GM20000 (cell line): ENCODE measurements at regions not wholly inside any gene's neighbourhood (a gene's known extent, or its start where the extent isn't known, plus 50 kb on each side); places are given as distances from the start of the nearest gene placed in this dataset.

Source experiments
- DNase-seq: peaks from one replicate; pipeline ENCODE4 v3.0.0; 2012; ENCODE audit warnings: low spot score
- CTCF ChIP-seq: IDR thresholded peaks from 2 replicates; pipeline ENCODE4 v1.5.1; 2012; ENCODE audit warnings: mild to moderate bottlenecking, control low read depth; ENCODE audit errors: extremely low read depth, missing control alignments

- TF ChIP-seq CTCF, result no peak
These were observed 665.7 kb upstream of the SLC35B3 start for GRCh38 chr6:9100869-9101580.

GRCh38 chr6:9095729-9096128 lies 660.4 kb upstream of the SLC35B3 start:
- DNase-seq, result no peak
- no peak for TF ChIP-seq CTCF

More at GRCh38 chr6:9100869-9101580, 665.7 kb upstream of the SLC35B3 start:
- DNase-seq, result no peak

GRCh38 chr6:9095137-9095536 lies 659.8 kb upstream of the SLC35B3 start:
- DNase-seq, result no peak
- no peak for TF ChIP-seq CTCF

- no peak for DNase-seq
- no peak for TF ChIP-seq CTCF
These were observed 654.4 kb upstream of the SLC35B3 start for GRCh38 chr6:9089724-9090123.

- TF ChIP-seq CTCF, result no peak
These were observed 652.1 kb upstream of the SLC35B3 start for GRCh38 chr6:9087470-9087869.

GRCh38 chr6:9086331-9086730 lies 651.0 kb upstream of the SLC35B3 start:
- TF ChIP-seq CTCF, result no peak
- DNase-seq, result no peak

More at GRCh38 chr6:9087470-9087869, 652.1 kb upstream of the SLC35B3 start:
- DNase-seq, result no peak

- TF ChIP-seq CTCF, result no peak
- no peak for DNase-seq
These were observed 650.3 kb upstream of the SLC35B3 start for GRCh38 chr6:9085709-9086070.
